ENCODE measurements at regions not wholly inside any gene's neighbourhood (a gene's known extent, or its start where the extent isn't known, plus 50 kb on each side); places are given as distances from the start of the nearest gene placed in this dataset.

DNA sequence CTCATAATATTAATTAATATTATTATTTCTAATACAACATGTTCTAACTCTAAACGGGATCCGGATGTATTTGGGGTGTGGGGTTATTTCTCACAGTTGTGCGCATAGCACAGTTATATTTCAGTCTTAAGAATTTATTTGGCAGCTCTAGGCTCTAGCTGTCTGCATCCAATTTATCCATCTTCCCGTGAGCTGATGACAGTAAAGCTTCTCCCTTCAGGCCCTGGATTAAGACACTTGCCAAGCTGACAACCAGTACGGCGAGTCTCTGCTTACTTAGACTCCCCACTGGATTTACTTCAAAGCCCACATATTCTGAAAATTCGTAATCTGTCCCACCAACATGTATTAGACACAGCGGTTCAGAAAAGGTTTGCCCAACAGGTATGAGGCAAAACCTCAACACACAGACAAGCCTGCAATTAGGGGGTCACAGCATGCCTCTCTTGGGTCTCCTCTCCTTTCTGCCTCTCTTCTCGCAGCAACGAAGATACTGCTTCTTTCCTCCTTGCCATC is 232.9 kb upstream of the TMTC1 start:
- TF ChIP-seq POLR2A (IDR thresholded peaks at IDR 0.05): no peak
- no peak for TF ChIP-seq EP300 (IDR thresholded peaks at IDR 0.05; ENCODE audit: low read depth)
- TF ChIP-seq, protein P1, sequence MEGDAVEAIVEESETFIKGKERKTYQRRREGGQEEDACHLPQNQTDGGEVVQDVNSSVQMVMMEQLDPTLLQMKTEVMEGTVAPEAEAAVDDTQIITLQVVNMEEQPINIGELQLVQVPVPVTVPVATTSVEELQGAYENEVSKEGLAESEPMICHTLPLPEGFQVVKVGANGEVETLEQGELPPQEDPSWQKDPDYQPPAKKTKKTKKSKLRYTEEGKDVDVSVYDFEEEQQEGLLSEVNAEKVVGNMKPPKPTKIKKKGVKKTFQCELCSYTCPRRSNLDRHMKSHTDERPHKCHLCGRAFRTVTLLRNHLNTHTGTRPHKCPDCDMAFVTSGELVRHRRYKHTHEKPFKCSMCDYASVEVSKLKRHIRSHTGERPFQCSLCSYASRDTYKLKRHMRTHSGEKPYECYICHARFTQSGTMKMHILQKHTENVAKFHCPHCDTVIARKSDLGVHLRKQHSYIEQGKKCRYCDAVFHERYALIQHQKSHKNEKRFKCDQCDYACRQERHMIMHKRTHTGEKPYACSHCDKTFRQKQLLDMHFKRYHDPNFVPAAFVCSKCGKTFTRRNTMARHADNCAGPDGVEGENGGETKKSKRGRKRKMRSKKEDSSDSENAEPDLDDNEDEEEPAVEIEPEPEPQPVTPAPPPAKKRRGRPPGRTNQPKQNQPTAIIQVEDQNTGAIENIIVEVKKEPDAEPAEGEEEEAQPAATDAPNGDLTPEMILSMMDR (IDR thresholded peaks at IDR 0.05): no peak
- no peak for TF ChIP-seq POLR2AphosphoS5 (IDR thresholded peaks at IDR 0.05)
- Histone ChIP-seq H3K9me3 (no peaks in the 10 kb centered on the region), H3K4me1 (no peaks in the 10 kb centered on the region), H3K36me3 (no peaks in the 10 kb centered on the region), H3K4me3 (no peak overlapping the region), H3K27me3 (no peaks in the 10 kb centered on the region), H3K27ac (no peak overlapping the region)
- no peak for DNase-seq
- 90 to 94% methylated on average over 6 to 10 of the region's 10 CpGs for WGBS, 2 donors (ENCODE audit: low coverage in 1 of 2)
- intact Hi-C loops (cut with DNase I; ENCODE audit: low total_unique reads) (no loop called here), in situ Hi-C loops (cut with MboI; ENCODE audit: low pct_ligation_motif_present in 1 of 4, low pct_unique_long_range_greater_than_20kb in 1 of 4, low sequenced_read_pairs in 3 of 4) (no loop called here)

DNA sequence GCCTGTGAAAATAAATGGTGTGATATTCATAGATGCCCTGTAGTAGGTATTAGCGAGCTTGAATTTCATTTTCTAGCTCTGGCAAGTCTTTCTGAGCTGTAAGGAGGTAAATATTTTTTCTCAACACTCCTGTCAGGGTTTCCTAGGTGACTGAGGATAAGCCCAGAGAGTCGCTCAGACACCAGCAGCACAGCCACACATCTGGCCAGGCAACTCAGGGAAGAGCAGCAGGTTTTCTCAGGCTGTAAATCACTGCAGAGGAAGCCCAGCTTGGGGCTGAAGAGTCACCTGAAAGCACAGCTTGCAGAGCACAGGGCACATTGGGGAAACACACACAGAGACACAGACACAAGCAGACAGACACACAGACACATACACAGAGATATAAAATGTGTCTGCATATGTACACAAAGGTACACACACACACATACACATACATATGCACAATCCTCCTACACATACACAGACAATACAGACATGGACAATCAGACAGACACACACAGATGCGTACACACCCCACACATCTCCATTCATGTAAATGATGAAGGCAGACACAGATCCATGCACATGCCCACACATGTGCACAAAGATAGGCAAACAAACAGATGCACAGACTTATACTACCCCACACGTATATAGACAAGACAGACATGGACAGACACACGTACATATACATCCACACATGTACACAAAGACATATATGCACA is 232.0 kb upstream of the TMTC1 start:
- H3K27me3 ChIP-seq: no peaks in the 10 kb centered on the region
- H3K9me3 ChIP-seq: no peaks in the 10 kb centered on the region
- no peak overlapping the region for H3K4me3 ChIP-seq
- DNase-seq: no peak
- WGBS, 2 donors (ENCODE audit: low coverage in 1 of 2): 58 to 92% methylated on average over 4 to 5 of the region's 5 CpGs
- in situ Hi-C loops (cut with MboI; ENCODE audit: low pct_ligation_motif_present in 1 of 4, low pct_unique_long_range_greater_than_20kb in 1 of 4, low sequenced_read_pairs in 3 of 4): no loop called here
- no peaks in the 10 kb centered on the region for H3K4me1 ChIP-seq
- TF ChIP-seq POLR2AphosphoS5 (IDR thresholded peaks at IDR 0.05) (no peak), EP300 (IDR thresholded peaks at IDR 0.05; ENCODE audit: low read depth) (no peak), POLR2A (IDR thresholded peaks at IDR 0.05) (no peak)
- TF ChIP-seq, protein P1 (IDR thresholded peaks at IDR 0.05): no peak
- intact Hi-C loops (cut with DNase I; ENCODE audit: low total_unique reads): no loop called here
- H3K36me3 ChIP-seq: no peaks in the 10 kb centered on the region
- H3K27ac ChIP-seq: no peak overlapping the region

DNA sequence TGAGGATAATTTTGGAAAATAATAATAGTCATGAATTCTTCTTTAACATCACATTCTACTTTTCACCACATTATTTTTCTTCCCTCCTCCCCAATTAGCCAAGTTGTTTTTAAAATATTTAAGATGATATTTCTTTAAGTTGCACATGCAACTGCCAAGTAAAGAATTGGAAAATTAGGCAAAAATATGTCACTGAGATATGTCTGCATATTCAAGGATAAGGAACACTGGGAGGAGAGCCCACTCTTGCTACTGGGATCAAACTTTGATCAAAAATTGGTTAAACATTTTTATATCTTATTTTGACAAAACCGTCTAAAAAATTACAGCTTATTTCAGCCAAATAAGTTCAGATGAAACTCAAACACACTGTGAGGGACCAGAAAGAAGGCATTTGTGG is 231.2 kb upstream of the TMTC1 start:
- no peak for DNase-seq
- in situ Hi-C loops (cut with MboI; ENCODE audit: low pct_ligation_motif_present in 1 of 4, low pct_unique_long_range_greater_than_20kb in 1 of 4, low sequenced_read_pairs in 3 of 4) (no loop called here), intact Hi-C loops (cut with DNase I; ENCODE audit: low total_unique reads) (no loop called here)
- WGBS, 2 donors (ENCODE audit: low coverage in 1 of 2): 67 to 73% methylated on average over 1 of the region's 1 CpG
- no peak for TF ChIP-seq EP300 (IDR thresholded peaks at IDR 0.05; ENCODE audit: low read depth)
- TF ChIP-seq POLR2A (IDR thresholded peaks at IDR 0.05): no peak
- TF ChIP-seq, protein P1 (IDR thresholded peaks at IDR 0.05): no peak
- TF ChIP-seq POLR2AphosphoS5 (IDR thresholded peaks at IDR 0.05): no peak
- no peaks in the 10 kb centered on the region for H3K9me3 ChIP-seq
- H3K36me3 ChIP-seq: no peaks in the 10 kb centered on the region
- no peak overlapping the region for H3K4me3 ChIP-seq
- no peaks in the 10 kb centered on the region for H3K27me3 ChIP-seq
- no peak overlapping the region for H3K27ac ChIP-seq
- H3K4me1 ChIP-seq: no peaks in the 10 kb centered on the region

DNA sequence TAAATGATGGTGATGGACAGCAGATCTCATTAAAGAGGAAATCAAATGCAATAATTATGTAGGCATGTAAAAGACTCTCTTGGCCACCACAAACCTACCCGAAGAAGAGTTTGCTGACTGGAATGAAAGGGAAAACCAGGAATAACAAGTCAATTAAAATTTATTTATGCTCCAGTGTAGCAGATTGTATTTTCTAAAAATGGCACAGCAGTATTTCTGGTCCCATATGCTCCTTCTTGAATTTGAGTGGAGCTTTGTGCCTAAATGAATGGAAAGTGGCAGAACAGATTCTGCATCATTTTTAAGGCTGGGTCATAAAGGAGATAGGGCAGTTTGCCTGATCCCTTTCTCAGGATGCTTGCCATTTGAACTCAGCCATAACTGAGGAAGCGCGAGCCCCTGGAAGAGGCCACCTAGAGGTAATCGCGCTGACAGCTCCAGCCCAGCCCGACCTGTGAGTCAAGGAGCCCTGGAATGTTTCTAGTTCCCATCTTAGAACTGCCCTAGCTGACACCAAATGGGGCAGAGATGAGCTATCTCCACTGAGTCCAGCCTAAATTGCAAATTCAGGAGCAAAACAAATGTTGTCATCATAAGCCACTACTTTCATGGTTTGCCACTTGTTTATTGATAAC is 229.2 kb upstream of the TMTC1 start:
- intact Hi-C loops (cut with DNase I; ENCODE audit: low total_unique reads): no loop called here
- no peaks in the 10 kb centered on the region for H3K36me3 ChIP-seq
- H3K27me3 ChIP-seq: no peaks in the 10 kb centered on the region
- in situ Hi-C loops (cut with MboI; ENCODE audit: low pct_ligation_motif_present in 1 of 4, low pct_unique_long_range_greater_than_20kb in 1 of 4, low sequenced_read_pairs in 3 of 4): no loop called here
- TF ChIP-seq POLR2AphosphoS5 (IDR thresholded peaks at IDR 0.05) (no peak), POLR2A (IDR thresholded peaks at IDR 0.05) (no peak), EP300 (IDR thresholded peaks at IDR 0.05; ENCODE audit: low read depth) (no peak)
- TF ChIP-seq, protein P1 (IDR thresholded peaks at IDR 0.05): no peak
- H3K4me1 ChIP-seq: no peaks in the 10 kb centered on the region
- H3K27ac ChIP-seq: no peak overlapping the region
- H3K4me3 ChIP-seq: no peak overlapping the region
- H3K9me3 ChIP-seq: no peaks in the 10 kb centered on the region
- DNase-seq: no peak
- WGBS, 2 donors (ENCODE audit: low coverage in 1 of 2): 65 to 79% methylated on average over 1 to 6 of the region's 6 CpGs
